ENCODE measurements at regions not wholly inside any gene's neighbourhood (a gene's known extent, or its start where the extent isn't known, plus 50 kb on each side); places are given as distances from the start of the nearest gene placed in this dataset.

GRCh38 chr13:78972561-78972960 is 313.6 kb upstream of the OBI1 start:
- CTCF ChIA-PET: no interaction called here
- Histone ChIP-seq H3K36me3 (ENCODE audit: control insufficient read depth in 2 of 2, insufficient read depth in 1 of 2, low read length in 2 of 2) (no peaks in the 10 kb centered on the region), H3K9me3 (ENCODE audit: control insufficient read depth, insufficient read depth, low read depth, low read length) (no peaks in the 10 kb centered on the region), H3K4me1 (ENCODE audit: control insufficient read depth, insufficient read depth, low read length) (no peaks in the 10 kb centered on the region), H3K27ac (ENCODE audit: extremely low read depth, low read depth, low read length) (no peak overlapping the region), H3K4me3 (ENCODE audit: low read depth, low read length) (no peak overlapping the region)
- POLR2A ChIA-PET: no interaction called here
- TF ChIP-seq, protein P1, sequence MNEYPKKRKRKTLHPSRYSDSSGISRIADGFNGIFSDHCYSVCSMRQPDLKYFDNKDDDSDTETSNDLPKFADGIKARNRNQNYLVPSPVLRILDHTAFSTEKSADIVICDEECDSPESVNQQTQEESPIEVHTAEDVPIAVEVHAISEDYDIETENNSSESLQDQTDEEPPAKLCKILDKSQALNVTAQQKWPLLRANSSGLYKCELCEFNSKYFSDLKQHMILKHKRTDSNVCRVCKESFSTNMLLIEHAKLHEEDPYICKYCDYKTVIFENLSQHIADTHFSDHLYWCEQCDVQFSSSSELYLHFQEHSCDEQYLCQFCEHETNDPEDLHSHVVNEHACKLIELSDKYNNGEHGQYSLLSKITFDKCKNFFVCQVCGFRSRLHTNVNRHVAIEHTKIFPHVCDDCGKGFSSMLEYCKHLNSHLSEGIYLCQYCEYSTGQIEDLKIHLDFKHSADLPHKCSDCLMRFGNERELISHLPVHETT (tag by site-specific recombination; IDR thresholded peaks at IDR 0.05): no peak
- TF ChIP-seq, protein P2, sequence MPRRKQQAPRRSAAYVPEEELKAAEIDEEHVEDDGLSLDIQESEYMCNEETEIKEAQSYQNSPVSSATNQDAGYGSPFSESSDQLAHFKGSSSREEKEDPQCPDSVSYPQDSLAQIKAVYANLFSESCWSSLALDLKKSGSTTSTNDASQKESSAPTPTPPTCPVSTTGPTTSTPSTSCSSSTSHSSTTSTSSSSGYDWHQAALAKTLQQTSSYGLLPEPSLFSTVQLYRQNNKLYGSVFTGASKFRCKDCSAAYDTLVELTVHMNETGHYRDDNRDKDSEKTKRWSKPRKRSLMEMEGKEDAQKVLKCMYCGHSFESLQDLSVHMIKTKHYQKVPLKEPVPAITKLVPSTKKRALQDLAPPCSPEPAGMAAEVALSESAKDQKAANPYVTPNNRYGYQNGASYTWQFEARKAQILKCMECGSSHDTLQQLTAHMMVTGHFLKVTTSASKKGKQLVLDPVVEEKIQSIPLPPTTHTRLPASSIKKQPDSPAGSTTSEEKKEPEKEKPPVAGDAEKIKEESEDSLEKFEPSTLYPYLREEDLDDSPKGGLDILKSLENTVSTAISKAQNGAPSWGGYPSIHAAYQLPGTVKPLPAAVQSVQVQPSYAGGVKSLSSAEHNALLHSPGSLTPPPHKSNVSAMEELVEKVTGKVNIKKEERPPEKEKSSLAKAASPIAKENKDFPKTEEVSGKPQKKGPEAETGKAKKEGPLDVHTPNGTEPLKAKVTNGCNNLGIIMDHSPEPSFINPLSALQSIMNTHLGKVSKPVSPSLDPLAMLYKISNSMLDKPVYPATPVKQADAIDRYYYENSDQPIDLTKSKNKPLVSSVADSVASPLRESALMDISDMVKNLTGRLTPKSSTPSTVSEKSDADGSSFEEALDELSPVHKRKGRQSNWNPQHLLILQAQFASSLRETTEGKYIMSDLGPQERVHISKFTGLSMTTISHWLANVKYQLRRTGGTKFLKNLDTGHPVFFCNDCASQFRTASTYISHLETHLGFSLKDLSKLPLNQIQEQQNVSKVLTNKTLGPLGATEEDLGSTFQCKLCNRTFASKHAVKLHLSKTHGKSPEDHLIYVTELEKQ (tag by site-specific recombination; IDR thresholded peaks at IDR 0.05; ENCODE audit: borderline replicate concordance): no peak
- TF ChIP-seq ZNF660 (tag by site-specific recombination; IDR thresholded peaks at IDR 0.05): no peak
- TF ChIP-seq KLF8 (tag by site-specific recombination; IDR thresholded peaks at IDR 0.05): no peak
- no peak for TF ChIP-seq ZNF670 (tag by site-specific recombination; IDR thresholded peaks at IDR 0.05; ENCODE audit: low read depth)
- TF ChIP-seq ZNF558 (tag by site-specific recombination; IDR thresholded peaks at IDR 0.05): no peak
- TF ChIP-seq GLI2 (tag by site-specific recombination; IDR thresholded peaks at IDR 0.05; ENCODE audit: borderline replicate concordance, low read depth): no peak
- TF ChIP-seq ZNF174 (tag by site-specific recombination; IDR thresholded peaks at IDR 0.05): no peak
- TF ChIP-seq GLIS2 (tag by site-specific recombination; IDR thresholded peaks at IDR 0.05): no peak
- TF ChIP-seq WT1 (tag by site-specific recombination; IDR thresholded peaks at IDR 0.05): no peak
- TF ChIP-seq ZBTB49 (tag by site-specific recombination; IDR thresholded peaks at IDR 0.05; ENCODE audit: low read depth): no peak
- no peak for TF ChIP-seq OVOL3 (tag by site-specific recombination; IDR thresholded peaks at IDR 0.05)

- TF ChIP-seq ZNF169 (tag by site-specific recombination; IDR thresholded peaks at IDR 0.05): no peak
- TF ChIP-seq GLIS1 (tag by site-specific recombination; IDR thresholded peaks at IDR 0.05): no peak
- TF ChIP-seq ZNF747 (tag by site-specific recombination; IDR thresholded peaks at IDR 0.05): no peak
- TF ChIP-seq ZNF223 (tag by site-specific recombination; IDR thresholded peaks at IDR 0.05): no peak
- no peak for TF ChIP-seq PRDM1 (tag by site-specific recombination; IDR thresholded peaks at IDR 0.05)
- TF ChIP-seq ZNF677 (tag by site-specific recombination; IDR thresholded peaks at IDR 0.05): no peak
- no peak for TF ChIP-seq ZNF768 (tag by site-specific recombination; IDR thresholded peaks at IDR 0.05)
- Histone ChIP-seq H3K36me3 (ENCODE audit: control insufficient read depth in 2 of 2, insufficient read depth in 1 of 2, low read length in 2 of 2) (no peaks in the 10 kb centered on the region), H3K4me3 (ENCODE audit: low read depth, low read length) (no peak overlapping the region), H3K4me1 (ENCODE audit: control insufficient read depth, insufficient read depth, low read length) (no peaks in the 10 kb centered on the region), H3K27ac (ENCODE audit: extremely low read depth, low read depth, low read length) (no peak overlapping the region), H3K9me3 (ENCODE audit: control insufficient read depth, insufficient read depth, low read depth, low read length) (no peaks in the 10 kb centered on the region)
- ChIA-PET CTCF (interaction anchor here (0.6 to 0.7 kb wide), 2 partner anchors 570 to 838 kb away, joined by 3 read pairs; no protein-coding TSS in a partner anchor), POLR2A (no interaction called here)
Observed at GRCh38 chr13:78971355-78972025, 312.5 kb upstream of the OBI1 start.
